Mucosa of stomach (tissue), 1 donor: ENCODE measurements at regions not wholly inside any gene's neighbourhood (a gene's known extent, or its start where the extent isn't known, plus 50 kb on each side); places are given as distances from the start of the nearest gene placed in this dataset.
"Not testable (repeated sequence)": the region's sequence is repeated elsewhere in the genome, so short reads cannot be mapped to it uniquely, and the experiment has no call there.

Experiments
- H3K27me3 ChIP-seq: one replicate; pipeline ENCODE4 v1.7.0; 2013; ENCODE audit warnings: mild to moderate bottlenecking, low read length; ENCODE audit not compliant: control insufficient read depth, insufficient read depth
- H3K36me3 ChIP-seq: one replicate; pipeline ENCODE4 v1.7.0; 2013; ENCODE audit warnings: low read length; ENCODE audit not compliant: control insufficient read depth, insufficient read depth
- H3K4me1 ChIP-seq: one replicate; pipeline ENCODE4 v1.7.0; 2013; ENCODE audit warnings: mild to moderate bottlenecking, low read length; ENCODE audit not compliant: control insufficient read depth, insufficient read depth
- H3K4me3 ChIP-seq: one replicate; pipeline ENCODE4 v1.7.0; 2013; ENCODE audit warnings: low read length
- H3K9ac ChIP-seq: one replicate; pipeline ENCODE4 v1.7.0; 2013; ENCODE audit warnings: mild to moderate bottlenecking, low read length, moderate library complexity
- H3K9me3 ChIP-seq: one replicate; pipeline ENCODE4 v1.7.0; 2013; ENCODE audit warnings: mild to moderate bottlenecking, low read length, moderate library complexity; ENCODE audit not compliant: control insufficient read depth
- donor health status: Pancreatic carcinoma.

GRCh38 chr7:47188136-47188535 is 393.8 kb downstream of the TNS3 start:
- Histone ChIP-seq H3K9ac (no peak overlapping the region), H3K9me3 (no peaks in the 10 kb centered on the region), H3K4me3 (no peak overlapping the region), H3K36me3 (no peaks in the 10 kb centered on the region), H3K4me1 (peaks cover 7% of the 10 kb centered on the region), H3K27me3 (no peaks in the 10 kb centered on the region)

- no peaks in the 10 kb centered on the region for H3K36me3 ChIP-seq
- no peaks in the 10 kb centered on the region for H3K27me3 ChIP-seq
- H3K4me1 ChIP-seq = no peaks in the 10 kb centered on the region
Measured at GRCh38 chr7:47186316-47186715, 395.6 kb downstream of the TNS3 start.

GRCh38 chr7:47185839-47186238 is 396.1 kb downstream of the TNS3 start:
- H3K4me3 ChIP-seq = no peak overlapping the region
- no peaks in the 10 kb centered on the region for H3K36me3 ChIP-seq
- no peaks in the 10 kb centered on the region for H3K4me1 ChIP-seq

More at GRCh38 chr7:47186316-47186715, 395.6 kb downstream of the TNS3 start:
- Histone ChIP-seq H3K9ac (no peak overlapping the region), H3K4me3 (no peak overlapping the region), H3K9me3 (no peaks in the 10 kb centered on the region)

GRCh38 chr7:47185170-47185569 is 396.7 kb downstream of the TNS3 start:
- H3K4me1 ChIP-seq = no peaks in the 10 kb centered on the region
- no peaks in the 10 kb centered on the region for H3K36me3 ChIP-seq
- H3K9me3 ChIP-seq = no peaks in the 10 kb centered on the region
- H3K27me3 ChIP-seq = no peaks in the 10 kb centered on the region
- H3K9ac ChIP-seq = no peak overlapping the region
- no peak overlapping the region for H3K4me3 ChIP-seq

More at GRCh38 chr7:47185839-47186238, 396.1 kb downstream of the TNS3 start:
- Histone ChIP-seq H3K9me3 (no peaks in the 10 kb centered on the region), H3K9ac (no peak overlapping the region), H3K27me3 (no peaks in the 10 kb centered on the region)

- no peaks in the 10 kb centered on the region for H3K27me3 ChIP-seq
- no peaks in the 10 kb centered on the region for H3K9me3 ChIP-seq
- H3K9ac ChIP-seq = no peak overlapping the region
- no peaks in the 10 kb centered on the region for H3K36me3 ChIP-seq
- H3K4me1 ChIP-seq = no peaks in the 10 kb centered on the region
- H3K4me3 ChIP-seq = no peak overlapping the region
Measured at GRCh38 chr7:47183862-47184590, 397.9 kb downstream of the TNS3 start.

GRCh38 chr7:47181746-47182361 is 400.1 kb downstream of the TNS3 start:
- Histone ChIP-seq H3K4me3 (no peak overlapping the region), H3K9me3 (no peaks in the 10 kb centered on the region), H3K4me1 (no peaks in the 10 kb centered on the region), H3K27me3 (no peaks in the 10 kb centered on the region), H3K36me3 (no peaks in the 10 kb centered on the region), H3K9ac (no peak overlapping the region)

- Histone ChIP-seq H3K27me3 (no peaks in the 10 kb centered on the region), H3K36me3 (no peaks in the 10 kb centered on the region), H3K9ac (no peak overlapping the region), H3K4me1 (no peaks in the 10 kb centered on the region), H3K9me3 (no peaks in the 10 kb centered on the region), H3K4me3 (no peak overlapping the region)
Measured at GRCh38 chr7:47180516-47180826, 401.4 kb downstream of the TNS3 start.

- H3K4me3 ChIP-seq = no peak overlapping the region
- H3K36me3 ChIP-seq = no peaks in the 10 kb centered on the region
- H3K4me1 ChIP-seq = no peaks in the 10 kb centered on the region
- H3K9ac ChIP-seq = no peak overlapping the region
- no peaks in the 10 kb centered on the region for H3K27me3 ChIP-seq
- no peaks in the 10 kb centered on the region for H3K9me3 ChIP-seq
Measured at GRCh38 chr7:47179812-47180515, 401.9 kb downstream of the TNS3 start.

GRCh38 chr7:47172602-47173539 is 409.0 kb downstream of the TNS3 start:
- not testable (repeated sequence) for H3K4me1 ChIP-seq

GRCh38 chr7:47170516-47170915 is 411.4 kb downstream of the TNS3 start:
- no peak overlapping the region for H3K4me3 ChIP-seq
- H3K4me1 ChIP-seq = no peaks in the 10 kb centered on the region
- no peak overlapping the region for H3K9ac ChIP-seq
- H3K27me3 ChIP-seq = no peaks in the 10 kb centered on the region
- no peaks in the 10 kb centered on the region for H3K36me3 ChIP-seq
- H3K9me3 ChIP-seq = no peaks in the 10 kb centered on the region

More at GRCh38 chr7:47172602-47173539, 409.0 kb downstream of the TNS3 start:
- H3K27me3 ChIP-seq, H3K9me3 ChIP-seq, H3K9ac ChIP-seq, H3K4me3 ChIP-seq, H3K36me3 ChIP-seq: not testable (repeated sequence)

- Histone ChIP-seq H3K36me3 (no peaks in the 10 kb centered on the region), H3K9ac (no peak overlapping the region), H3K4me3 (no peak overlapping the region)
Measured at GRCh38 chr7:47154791-47155190, 427.1 kb downstream of the TNS3 start.

More at GRCh38 chr7:47154791-47155190, 427.1 kb downstream of the TNS3 start:
- H3K4me1 ChIP-seq = no peaks in the 10 kb centered on the region
- no peaks in the 10 kb centered on the region for H3K27me3 ChIP-seq
- no peaks in the 10 kb centered on the region for H3K9me3 ChIP-seq
